ENCODE measurements at regions not wholly inside any gene's neighbourhood (a gene's known extent, or its start where the extent isn't known, plus 50 kb on each side); places are given as distances from the start of the nearest gene placed in this dataset.

GRCh38 chr4:129747756-129748155 lies 651.8 kb downstream of the C4orf33 start:
- TF ChIP-seq CTCF (conservative IDR thresholded peaks at IDR 0.05; ENCODE audit: low read depth, low read length): no peak
- no peak for TF ChIP-seq ELK1 (IDR thresholded peaks at IDR 0.05; ENCODE audit: borderline replicate concordance, low read depth, low read length)
- TF ChIP-seq FOS (IDR thresholded peaks at IDR 0.05; ENCODE audit: low read depth, low read length): no peak
- TF ChIP-seq POLR2A (IDR thresholded peaks at IDR 0.05; ENCODE audit: low read depth, low read length): no peak
- no peak for TF ChIP-seq RCOR1 (IDR thresholded peaks at IDR 0.05; ENCODE audit: insufficient replicate concordance, low read length)
- no peak for TF ChIP-seq MAFK (IDR thresholded peaks at IDR 0.05; ENCODE audit: low read depth, low read length)
- TF ChIP-seq MXI1 (IDR thresholded peaks at IDR 0.05; ENCODE audit: borderline replicate concordance, low read depth, low read length): no peak
- no peak for TF ChIP-seq CEBPB (IDR thresholded peaks at IDR 0.05; ENCODE audit: low read depth, low read length)
- TF ChIP-seq SMC3 (IDR thresholded peaks at IDR 0.05; ENCODE audit: low read depth, low read length): no peak
- no peak for TF ChIP-seq MAZ (IDR thresholded peaks at IDR 0.05; ENCODE audit: borderline replicate concordance, low read depth, low read length)
- no peak for TF ChIP-seq RFX5 (IDR thresholded peaks at IDR 0.05; ENCODE audit: low read depth, low read length)
- no peak for TF ChIP-seq BHLHE40 (IDR thresholded peaks at IDR 0.05; ENCODE audit: low read depth, low read length)
- TF ChIP-seq RAD21 (IDR thresholded peaks at IDR 0.05; ENCODE audit: low read length): no peak

Data from IMR-90 (cell line).